ENCODE measurements at regions not wholly inside any gene's neighbourhood (a gene's known extent, or its start where the extent isn't known, plus 50 kb on each side); places are given as distances from the start of the nearest gene placed in this dataset.

DNA sequence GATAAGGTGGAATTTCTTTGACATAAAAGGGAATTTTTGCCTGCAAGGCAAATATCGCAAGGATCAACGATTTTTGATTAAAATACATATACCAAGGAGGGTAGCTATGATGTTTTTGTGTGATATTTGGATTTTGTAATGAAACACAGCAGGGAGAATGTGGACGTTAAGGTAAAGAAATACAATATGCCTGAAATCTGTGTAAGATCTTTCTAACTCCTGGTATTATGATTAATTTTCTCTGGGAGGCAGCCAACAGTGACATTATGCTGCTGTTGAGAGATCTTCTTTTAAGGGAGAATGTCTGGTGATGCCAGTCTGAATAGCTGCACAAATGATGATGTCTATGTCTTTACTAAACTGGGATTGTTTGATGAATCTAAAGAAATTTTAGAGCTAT is 972.2 kb downstream of the SQOR start:
- no peak overlapping the region for H3T11ph ChIP-seq (ENCODE audit: low read length)
- H2BK120ac ChIP-seq (ENCODE audit: low read depth, low read length, poor library complexity, severe bottlenecking) = no peak overlapping the region
- no peak overlapping the region for H3K4ac ChIP-seq (ENCODE audit: low read depth, low read length)
- DNase-seq = no peak
- no peak overlapping the region for H2AK5ac ChIP-seq (ENCODE audit: insufficient read length, low read length)
- Mint-ChIP-seq H3K36me3 (ENCODE audit: insufficient read depth in 1 of 3, low read depth in 3 of 3) (no peaks in the 10 kb centered on the region), H3K4me1 (no peaks in the 10 kb centered on the region), H3K27ac (no peak overlapping the region), H3K9me3 (no peaks in the 10 kb centered on the region; a peak in 1 of 5 replicates), H3K27me3 (ENCODE audit: low read depth) (peaks cover 2% of the 10 kb centered on the region; the same call in 1 of the 2 replicates), H3K4me3 (no peak overlapping the region)
- H3K9ac ChIP-seq (ENCODE audit: extremely low read depth, insufficient read length, low read length) = no peak overlapping the region
- no peak overlapping the region for H3K4me2 ChIP-seq (ENCODE audit: insufficient read depth, insufficient read length, low read length)
- H4K91ac ChIP-seq (ENCODE audit: insufficient read length, low read depth, low read length) = no peak overlapping the region
- no peak overlapping the region for H4K5ac ChIP-seq (ENCODE audit: insufficient read length, low read depth, low read length)
- no peak overlapping the region for H3K23ac ChIP-seq (ENCODE audit: insufficient read length, low read depth, low read length)
- H3K27me3 ChIP-seq (ENCODE audit: insufficient read depth, low read length) = no peaks in the 10 kb centered on the region
- no peak overlapping the region for H3K18ac ChIP-seq (ENCODE audit: insufficient read length, low read depth, low read length)
- H3K9me3 ChIP-seq (ENCODE audit: control insufficient read depth, low read depth, low read length) = no peaks in the 10 kb centered on the region
- H3K4me1 ChIP-seq (ENCODE audit: insufficient read depth, low read length) = no peaks in the 10 kb centered on the region
- no peaks in the 10 kb centered on the region for H3K79me1 ChIP-seq (ENCODE audit: insufficient read depth, low read depth, low read length, poor library complexity, severe bottlenecking)
- no peaks in the 10 kb centered on the region for H3K23me2 ChIP-seq (ENCODE audit: insufficient read length, low read depth, low read length, poor library complexity, severe bottlenecking)
- no peak overlapping the region for H3K27ac ChIP-seq (ENCODE audit: insufficient read length, low read depth, low read length)
- H3K56ac ChIP-seq (ENCODE audit: insufficient read length, low read depth, low read length) = no peak overlapping the region
- no peak overlapping the region for H2BK5ac ChIP-seq (ENCODE audit: insufficient read length, low read length)
- H4K20me1 ChIP-seq (ENCODE audit: control insufficient read depth, insufficient read depth, insufficient read length) = no peaks in the 10 kb centered on the region
- no peak overlapping the region for H2BK12ac ChIP-seq (ENCODE audit: insufficient read length, low read depth, low read length)
- H3K14ac ChIP-seq (ENCODE audit: insufficient read depth, low read length) = no peak overlapping the region
- H4K8ac ChIP-seq (replicated peaks; ENCODE audit: insufficient read length, low read depth, low read length) = no peak overlapping the region
- TF ChIP-seq, protein P1, sequence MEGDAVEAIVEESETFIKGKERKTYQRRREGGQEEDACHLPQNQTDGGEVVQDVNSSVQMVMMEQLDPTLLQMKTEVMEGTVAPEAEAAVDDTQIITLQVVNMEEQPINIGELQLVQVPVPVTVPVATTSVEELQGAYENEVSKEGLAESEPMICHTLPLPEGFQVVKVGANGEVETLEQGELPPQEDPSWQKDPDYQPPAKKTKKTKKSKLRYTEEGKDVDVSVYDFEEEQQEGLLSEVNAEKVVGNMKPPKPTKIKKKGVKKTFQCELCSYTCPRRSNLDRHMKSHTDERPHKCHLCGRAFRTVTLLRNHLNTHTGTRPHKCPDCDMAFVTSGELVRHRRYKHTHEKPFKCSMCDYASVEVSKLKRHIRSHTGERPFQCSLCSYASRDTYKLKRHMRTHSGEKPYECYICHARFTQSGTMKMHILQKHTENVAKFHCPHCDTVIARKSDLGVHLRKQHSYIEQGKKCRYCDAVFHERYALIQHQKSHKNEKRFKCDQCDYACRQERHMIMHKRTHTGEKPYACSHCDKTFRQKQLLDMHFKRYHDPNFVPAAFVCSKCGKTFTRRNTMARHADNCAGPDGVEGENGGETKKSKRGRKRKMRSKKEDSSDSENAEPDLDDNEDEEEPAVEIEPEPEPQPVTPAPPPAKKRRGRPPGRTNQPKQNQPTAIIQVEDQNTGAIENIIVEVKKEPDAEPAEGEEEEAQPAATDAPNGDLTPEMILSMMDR (conservative IDR thresholded peaks at IDR 0.05) = no peak
- 100% methylated on average over 1 of the region's 3 CpGs for WGBS (ENCODE audit: extremely low coverage, insufficient read length, low lambda C conversion rate)
- H2BK20ac ChIP-seq (ENCODE audit: low read depth, low read length, poor library complexity, severe bottlenecking) = no peak overlapping the region
- no peaks in the 10 kb centered on the region for H3K79me2 ChIP-seq (ENCODE audit: insufficient read depth, low read length)
- no peak overlapping the region for H2BK15ac ChIP-seq (ENCODE audit: low read depth, low read length)
- no peak overlapping the region for H2AFZ ChIP-seq (ENCODE audit: low read length)

Measured in H9 (cell line).